ENCODE measurements at regions not wholly inside any gene's neighbourhood (a gene's known extent, or its start where the extent isn't known, plus 50 kb on each side); places are given as distances from the start of the nearest gene placed in this dataset.
A peak's percentile ranks its signal among the peaks of the same experiment; 100 is the strongest.

DNA sequence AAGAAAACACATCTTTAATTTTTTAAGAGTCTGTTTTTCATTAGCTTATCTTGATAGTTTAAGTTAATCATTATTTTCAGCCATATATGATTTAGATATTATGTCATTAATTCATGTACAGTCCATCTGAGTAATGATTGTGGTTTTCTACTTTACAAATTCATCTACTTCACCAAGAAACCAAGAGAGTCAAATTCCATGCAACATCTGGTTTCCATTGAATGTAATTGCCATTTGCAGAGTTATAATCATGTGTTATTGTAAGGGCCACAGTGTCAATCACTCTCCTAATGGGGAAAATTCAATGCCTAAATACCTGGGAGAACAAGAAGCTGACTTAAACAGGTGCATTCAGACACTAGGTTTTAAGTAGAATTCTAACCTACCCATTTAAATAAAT, 217.2 kb upstream of the OSR1 start:
- Histone ChIP-seq H3K36me3 (replicated peaks in 1 of 2; ENCODE audit: control insufficient read depth in 1 of 2, insufficient read depth in 2 of 2, low read length in 2 of 2) (no peaks in the 10 kb centered on the region), H3K79me2 (ENCODE audit: insufficient read depth, low read length) (no peaks in the 10 kb centered on the region), H3K4me3 (replicated peaks in 1 of 3; ENCODE audit: insufficient read depth in 1 of 3, low read depth in 2 of 3, low read length in 3 of 3) (no peak overlapping the region), H3K27me3 (ENCODE audit: control insufficient read depth in 1 of 2, insufficient read depth in 2 of 2, low read length in 2 of 2) (peaks cover 0 to 4% of the 10 kb centered on the region in 2 experiments; a peak in 1 of 5 replicates), H3K9me3 (ENCODE audit: low read length) (no peaks in the 10 kb centered on the region), H3K4me1 (ENCODE audit: insufficient read depth, low read length) (no peaks in the 10 kb centered on the region), H3K27ac (ENCODE audit: extremely low read length, insufficient read depth, low read length) (no peak overlapping the region), H3K4me2 (ENCODE audit: low read depth, low read length) (no peak overlapping the region), H2AFZ (ENCODE audit: low read length) (no peak overlapping the region), H3K9ac (ENCODE audit: insufficient read depth, low read depth, low read length) (no peak overlapping the region), H4K20me1 (ENCODE audit: insufficient read depth, low read length) (no peaks in the 10 kb centered on the region)
- no peak for DNase-seq (ENCODE audit: low spot score)
- intact Hi-C loops (cut with micrococcal nuclease; ENCODE audit: unreplicated experiment) (no loop called here), in situ Hi-C loops (cut with HindIII; ENCODE audit: extremely low pct_ligation_motif_present, low pct_unique_long_range_greater_than_20kb) (loop anchor here (10.0 kb wide), 1 partner anchor 211 kb away; no protein-coding TSS in a partner anchor)
- CTCF ChIA-PET (ENCODE audit: low intra/inter-chr PET ratio, low total read pairs) = no interaction called here
- POLR2A ChIA-PET = no interaction called here
- TF ChIP-seq ZFP36 (IDR thresholded peaks at IDR 0.05; ENCODE audit: borderline replicate concordance, low read depth, low read length, partially characterized antibody) = no peak
- no peak for TF ChIP-seq NFKBIZ (CRISPR knock-in tag; IDR thresholded peaks at IDR 0.05)
- TF ChIP-seq ZNF605 (CRISPR knock-in tag; IDR thresholded peaks at IDR 0.05) = no peak
- TF ChIP-seq, protein P1, sequence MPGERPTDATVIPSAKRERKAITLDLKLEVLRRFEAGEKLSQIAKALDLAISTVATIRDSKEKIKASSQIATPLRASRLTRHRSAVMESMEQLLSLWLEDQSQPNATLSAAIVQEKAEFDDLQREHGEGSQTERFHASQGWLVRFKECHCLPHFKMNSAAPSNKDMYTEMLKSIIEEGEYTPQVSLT (CRISPR knock-in tag; IDR thresholded peaks at IDR 0.05; ENCODE audit: borderline replicate concordance, low read depth) = no peak
- no peak for ATAC-seq
- no TSS peak for BruUV-seq (replicated peaks)
- FAIRE-seq = no peak

DNA sequence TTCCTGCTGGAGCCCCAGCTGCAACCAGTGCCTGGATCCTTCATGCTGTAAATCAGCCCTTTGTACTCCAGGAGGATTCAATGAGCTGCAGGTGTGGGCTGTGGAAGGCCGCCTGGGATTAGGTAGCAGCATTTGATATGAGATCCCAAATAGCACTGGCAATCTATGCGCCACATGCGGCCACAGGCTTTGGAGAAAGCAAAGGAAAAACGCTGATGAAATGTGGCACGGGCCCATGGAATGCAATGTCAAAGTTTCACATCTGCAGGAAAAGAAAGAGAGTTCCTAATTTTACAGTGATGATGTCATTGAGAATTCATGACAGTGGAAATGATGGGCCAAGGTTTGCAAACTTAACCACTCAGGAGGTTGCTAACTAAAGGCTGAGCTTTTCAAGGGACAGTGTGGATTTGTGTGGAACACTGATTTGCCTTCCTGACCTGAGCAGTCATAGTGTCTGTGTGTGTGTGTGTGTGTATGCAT, 216.4 kb upstream of the OSR1 start:
- Histone ChIP-seq H3K4me2 (ENCODE audit: low read depth, low read length) (no peak overlapping the region), H3K9me3 (ENCODE audit: low read length) (no peaks in the 10 kb centered on the region), H3K36me3 (replicated peaks in 1 of 2; ENCODE audit: control insufficient read depth in 1 of 2, insufficient read depth in 2 of 2, low read length in 2 of 2) (no peaks in the 10 kb centered on the region), H3K27me3 (ENCODE audit: control insufficient read depth in 1 of 2, insufficient read depth in 2 of 2, low read length in 2 of 2) (peaks cover 0 to 7% of the 10 kb centered on the region in 2 experiments; a peak in 1 of 5 replicates), H3K9ac (ENCODE audit: insufficient read depth, low read depth, low read length) (no peak overlapping the region), H3K27ac (ENCODE audit: extremely low read length, insufficient read depth, low read length) (no peak overlapping the region), H2AFZ (ENCODE audit: low read length) (no peak overlapping the region), H3K4me3 (replicated peaks in 1 of 3; ENCODE audit: insufficient read depth in 1 of 3, low read depth in 2 of 3, low read length in 3 of 3) (no peak overlapping the region), H4K20me1 (ENCODE audit: insufficient read depth, low read length) (no peaks in the 10 kb centered on the region), H3K4me1 (ENCODE audit: insufficient read depth, low read length) (peaks cover 2% of the 10 kb centered on the region), H3K79me2 (ENCODE audit: insufficient read depth, low read length) (no peaks in the 10 kb centered on the region)
- no TSS peak for BruUV-seq (replicated peaks)
- in situ Hi-C loops (cut with HindIII; ENCODE audit: extremely low pct_ligation_motif_present, low pct_unique_long_range_greater_than_20kb) = loop anchor here (10.0 kb wide), 1 partner anchor 210 kb away; no protein-coding TSS in a partner anchor
- ChIA-PET CTCF (ENCODE audit: low intra/inter-chr PET ratio, low total read pairs) (no interaction called here), POLR2A (no interaction called here)
- no peak for DNase-seq (ENCODE audit: low spot score)
- FAIRE-seq = no peak
- no peak for ATAC-seq
- TF ChIP-seq, protein P2, sequence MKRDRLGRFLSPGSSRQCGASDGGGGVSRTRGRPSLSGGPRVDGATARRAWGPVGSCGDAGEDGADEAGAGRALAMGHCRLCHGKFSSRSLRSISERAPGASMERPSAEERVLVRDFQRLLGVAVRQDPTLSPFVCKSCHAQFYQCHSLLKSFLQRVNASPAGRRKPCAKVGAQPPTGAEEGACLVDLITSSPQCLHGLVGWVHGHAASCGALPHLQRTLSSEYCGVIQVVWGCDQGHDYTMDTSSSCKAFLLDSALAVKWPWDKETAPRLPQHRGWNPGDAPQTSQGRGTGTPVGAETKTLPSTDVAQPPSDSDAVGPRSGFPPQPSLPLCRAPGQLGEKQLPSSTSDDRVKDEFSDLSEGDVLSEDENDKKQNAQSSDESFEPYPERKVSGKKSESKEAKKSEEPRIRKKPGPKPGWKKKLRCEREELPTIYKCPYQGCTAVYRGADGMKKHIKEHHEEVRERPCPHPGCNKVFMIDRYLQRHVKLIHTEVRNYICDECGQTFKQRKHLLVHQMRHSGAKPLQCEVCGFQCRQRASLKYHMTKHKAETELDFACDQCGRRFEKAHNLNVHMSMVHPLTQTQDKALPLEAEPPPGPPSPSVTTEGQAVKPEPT (CRISPR knock-in tag; IDR thresholded peaks at IDR 0.05; ENCODE audit: low read depth) = no peak
- no peak for TF ChIP-seq ETV5 (CRISPR knock-in tag; IDR thresholded peaks at IDR 0.05; ENCODE audit: borderline replicate concordance)
- peak; percentile 68 for TF ChIP-seq CREB1 (IDR thresholded peaks at IDR 0.05)
- no peak for TF ChIP-seq CREB1 (CRISPR knock-in tag; IDR thresholded peaks at IDR 0.05)
- no peak for TF ChIP-seq ZNF775 (CRISPR knock-in tag; IDR thresholded peaks at IDR 0.05; ENCODE audit: borderline replicate concordance)
- no peak for TF ChIP-seq XRCC5 (optimal IDR thresholded peaks at IDR 0.05; ENCODE audit: low read length)
- TF ChIP-seq ZNF780A (CRISPR knock-in tag; IDR thresholded peaks at IDR 0.05) = no peak
- peak; percentile 95 for TF ChIP-seq ATF7 (IDR thresholded peaks at IDR 0.05)
- TF ChIP-seq ATF7 (CRISPR knock-in tag; IDR thresholded peaks at IDR 0.05) = no peak
- no peak for TF ChIP-seq PCBP2 (optimal IDR thresholded peaks at IDR 0.05; ENCODE audit: low read depth, low read length, poor library complexity, severe bottlenecking)
- TF ChIP-seq, protein P3, sequence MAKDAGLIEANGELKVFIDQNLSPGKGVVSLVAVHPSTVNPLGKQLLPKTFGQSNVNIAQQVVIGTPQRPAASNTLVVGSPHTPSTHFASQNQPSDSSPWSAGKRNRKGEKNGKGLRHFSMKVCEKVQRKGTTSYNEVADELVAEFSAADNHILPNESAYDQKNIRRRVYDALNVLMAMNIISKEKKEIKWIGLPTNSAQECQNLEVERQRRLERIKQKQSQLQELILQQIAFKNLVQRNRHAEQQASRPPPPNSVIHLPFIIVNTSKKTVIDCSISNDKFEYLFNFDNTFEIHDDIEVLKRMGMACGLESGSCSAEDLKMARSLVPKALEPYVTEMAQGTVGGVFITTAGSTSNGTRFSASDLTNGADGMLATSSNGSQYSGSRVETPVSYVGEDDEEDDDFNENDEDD (CRISPR knock-in tag; IDR thresholded peaks at IDR 0.05; ENCODE audit: borderline replicate concordance) = no peak
- intact Hi-C loops (cut with micrococcal nuclease; ENCODE audit: unreplicated experiment) = loop anchor here (5.0 kb wide), 1 partner anchor 213 kb away; no protein-coding TSS in a partner anchor
- WGBS (ENCODE audit: low lambda C conversion rate) = 44% methylated on average over 5 of the region's 5 CpGs

All from HepG2 (cell line).